GM18520 (cell line): ENCODE measurements at regions not wholly inside any gene's neighbourhood (a gene's known extent, or its start where the extent isn't known, plus 50 kb on each side); places are given as distances from the start of the nearest gene placed in this dataset.
A peak's percentile ranks its signal among the peaks of the same experiment; 100 is the strongest.

Source experiments
- ATAC-seq: cut with Tn5 transposase; IDR thresholded peaks from one replicate; pipeline ENCODE4 v1.9.1; 2021; ENCODE audit not compliant: unreplicated experiment

- no peak for ATAC-seq
Measured at GRCh38 chr7:25952261-25953057, 199.5 kb upstream of the NFE2L3 start.

DNA sequence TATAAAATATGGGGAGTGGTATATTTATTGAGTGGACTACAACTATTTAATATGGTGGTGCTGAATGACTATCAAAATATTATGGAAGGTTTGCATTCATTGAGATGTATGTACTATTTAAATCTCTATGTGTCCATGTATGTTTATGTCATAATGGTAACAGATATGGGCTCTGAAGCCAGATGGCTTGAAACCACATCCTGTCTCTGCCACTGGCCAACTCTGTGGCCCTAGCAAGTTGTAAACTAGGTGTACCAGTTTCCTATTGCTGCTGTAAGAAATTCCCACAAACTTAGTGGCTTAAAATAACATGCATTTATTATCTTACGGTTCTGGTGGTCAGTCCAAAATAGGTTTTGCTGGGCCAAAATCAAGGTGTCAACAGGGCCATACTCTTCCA, 198.1 kb upstream of the NFE2L3 start:
- no peak for ATAC-seq

- no peak for ATAC-seq
Measured at GRCh38 chr7:25954395-25954794, 197.6 kb upstream of the NFE2L3 start.

DNA sequence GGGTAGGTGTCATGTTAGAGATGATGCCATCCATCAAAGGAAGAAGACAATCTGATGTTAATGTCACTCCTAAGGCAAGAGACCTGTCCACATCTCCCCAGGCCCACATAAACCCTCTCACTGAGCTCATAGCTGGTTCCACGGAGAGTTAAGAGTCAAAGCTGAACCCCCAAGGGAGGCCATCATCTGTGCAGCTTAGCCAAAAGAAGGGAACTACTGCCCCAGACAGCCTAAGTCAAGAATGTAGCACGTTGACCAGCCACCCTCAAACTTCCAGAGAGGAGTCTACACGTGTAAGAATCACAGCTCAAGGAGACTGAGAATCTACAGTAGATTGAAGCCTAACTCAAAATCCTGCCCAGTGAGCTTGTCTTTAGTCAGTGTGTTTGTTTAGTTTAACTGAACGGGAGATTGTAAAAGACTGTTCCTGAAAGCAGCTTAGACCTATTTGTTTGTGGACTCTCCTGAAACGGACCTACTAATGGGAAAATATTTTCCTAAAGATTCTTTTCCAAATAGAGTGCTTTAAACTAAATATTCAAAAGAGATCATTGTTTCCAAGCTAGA, 192.7 kb upstream of the NFE2L3 start:
- no peak for ATAC-seq

- no peak for ATAC-seq
Measured at GRCh38 chr7:25963733-25964132, 188.3 kb upstream of the NFE2L3 start.

- ATAC-seq = peak; percentile 20
Measured at GRCh38 chr7:25964483-25964991, 187.5 kb upstream of the NFE2L3 start.

DNA sequence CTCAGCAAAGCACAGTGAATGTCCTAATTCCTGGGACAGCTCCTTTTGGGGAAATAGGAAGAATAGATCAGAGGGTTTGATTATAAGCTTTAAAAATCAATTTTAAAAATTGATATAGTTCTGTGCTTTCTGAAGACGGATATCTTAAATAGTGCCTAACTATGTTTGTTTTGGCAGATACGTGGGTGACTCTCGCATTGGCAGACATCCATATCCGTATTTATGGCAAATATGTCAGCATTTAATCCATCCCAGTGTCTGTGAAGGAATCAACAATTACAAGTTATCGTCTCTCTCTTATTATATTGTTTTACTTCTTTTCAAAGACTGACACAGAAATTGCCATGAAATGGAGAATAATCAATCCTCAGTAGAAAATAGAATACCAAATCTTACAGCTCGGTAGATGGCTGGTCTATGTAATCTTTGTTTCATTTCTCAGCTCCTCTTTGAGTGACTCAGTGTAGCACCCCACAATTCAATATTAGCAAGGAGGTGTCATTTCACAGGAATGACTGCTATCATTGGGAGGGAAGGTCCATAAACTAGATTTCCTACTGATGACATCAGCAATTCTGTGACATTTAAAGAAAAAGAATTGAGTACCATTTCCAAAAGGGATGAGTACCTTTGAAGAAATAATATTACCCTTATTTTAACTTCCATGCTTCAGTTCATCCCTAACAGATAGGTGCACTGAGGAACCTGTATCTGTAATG, 186.4 kb upstream of the NFE2L3 start:
- ATAC-seq = no peak

DNA sequence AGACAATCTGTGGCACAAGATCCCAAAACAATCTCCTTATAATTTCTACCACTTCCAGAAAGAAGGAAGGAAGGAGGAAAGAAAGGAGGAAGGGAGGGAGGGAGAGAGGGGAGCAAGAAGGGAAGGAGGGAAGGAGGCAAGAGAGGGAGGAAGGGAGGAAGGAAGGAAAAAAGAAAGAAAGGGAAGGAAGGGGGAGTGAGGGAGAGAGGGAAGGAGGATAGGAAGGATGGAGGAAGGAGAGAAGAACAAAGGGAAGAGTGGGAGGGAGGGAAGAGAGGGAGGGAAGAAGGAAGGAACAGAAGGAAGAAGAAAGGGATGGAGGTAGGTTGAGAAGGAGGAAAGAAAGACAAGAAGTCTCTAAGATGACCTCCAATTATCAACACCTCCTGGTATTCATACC, 185.5 kb upstream of the NFE2L3 start:
- ATAC-seq = no peak

GRCh38 chr7:25967278-25968204, 184.5 kb upstream of the NFE2L3 start:
- ATAC-seq = peak; percentile 15

- peak; percentile 47 for ATAC-seq
Measured at GRCh38 chr7:25968205-25968993, 183.6 kb upstream of the NFE2L3 start.

- no peak for ATAC-seq
Measured at GRCh38 chr7:25970356-25970755, 181.6 kb upstream of the NFE2L3 start.

- ATAC-seq = no peak
Measured at GRCh38 chr7:25970911-25971310, 181.1 kb upstream of the NFE2L3 start.

DNA sequence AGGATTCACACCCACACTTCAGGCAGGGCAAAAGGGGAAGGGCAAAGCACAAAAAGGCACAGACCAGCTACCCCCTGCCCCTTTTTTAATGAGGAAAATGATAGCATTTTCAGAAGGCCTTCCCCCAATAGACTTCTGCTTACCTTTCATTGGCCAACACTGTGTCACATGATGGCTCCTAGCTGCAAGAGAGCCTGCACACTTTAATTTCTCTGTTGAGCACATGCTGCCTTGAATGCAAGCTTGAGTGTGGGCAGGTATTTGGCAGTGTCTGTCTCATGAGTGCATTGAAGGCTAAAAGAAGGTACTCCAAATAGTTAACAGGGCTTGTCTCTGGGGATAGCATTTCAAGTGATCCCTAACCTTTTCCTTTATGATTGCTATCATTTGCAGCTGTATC, 175.4 kb upstream of the NFE2L3 start:
- ATAC-seq = no peak

- ATAC-seq = no peak
Measured at GRCh38 chr7:25978466-25978865, 173.5 kb upstream of the NFE2L3 start.

DNA sequence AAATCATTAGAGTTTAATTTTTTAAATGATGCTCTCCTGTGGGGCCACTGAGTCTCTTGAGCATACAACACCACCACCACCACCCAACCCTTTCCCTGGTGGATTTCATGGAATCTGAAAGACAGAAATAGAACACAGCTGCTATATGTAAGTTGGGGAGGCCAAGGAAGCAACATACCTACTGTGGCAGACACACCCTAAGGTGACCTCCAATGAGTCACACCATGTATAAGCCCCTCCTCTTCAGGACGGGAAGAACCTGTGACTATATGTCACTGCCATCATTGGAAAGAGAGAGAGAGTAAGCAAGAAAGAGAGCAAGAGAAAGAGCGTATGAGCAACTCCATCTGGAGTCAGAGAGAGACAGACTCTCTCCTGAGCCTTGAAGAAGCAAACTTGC, 172.4 kb upstream of the NFE2L3 start:
- ATAC-seq = no peak

GRCh38 chr7:25982684-25983083, 169.3 kb upstream of the NFE2L3 start:
- ATAC-seq = no peak

DNA sequence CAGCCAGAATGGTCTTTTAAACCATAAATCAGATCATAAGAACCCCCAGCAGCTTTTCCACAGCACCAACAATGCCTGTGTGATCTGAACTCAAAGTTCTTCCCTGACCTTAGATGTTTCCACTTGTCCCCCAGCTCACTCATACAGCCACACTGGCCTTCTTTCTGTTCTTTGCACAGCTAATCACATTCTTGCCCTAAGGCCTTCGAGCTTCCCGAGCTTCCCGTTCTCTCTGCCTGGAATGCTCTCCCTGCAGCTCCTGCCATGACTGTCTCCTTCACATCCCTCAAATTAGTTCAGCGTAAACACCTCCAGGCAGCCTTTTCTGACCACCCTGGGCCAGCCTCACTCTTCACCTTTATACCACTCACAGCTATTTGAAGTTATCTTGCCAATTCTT, 166.8 kb upstream of the NFE2L3 start:
- ATAC-seq = no peak

DNA sequence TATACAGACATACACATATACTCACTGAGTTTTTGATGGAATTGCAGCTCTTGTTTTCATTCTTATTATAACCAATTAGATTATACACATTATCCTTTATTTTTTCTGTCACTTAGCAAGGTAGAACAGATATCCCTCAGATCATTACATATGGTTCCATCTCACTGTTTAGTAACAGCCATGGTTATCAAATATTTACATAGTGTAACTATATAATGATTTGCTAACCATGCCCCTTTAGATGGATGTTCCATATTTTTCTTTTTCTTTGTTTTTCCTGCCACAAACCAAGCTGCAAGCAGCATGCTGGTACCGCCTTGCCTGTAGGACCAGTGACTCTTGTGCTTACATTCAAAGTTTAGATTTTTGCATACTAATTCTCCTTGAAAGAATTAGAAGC, 163.4 kb upstream of the NFE2L3 start:
- ATAC-seq = no peak

DNA sequence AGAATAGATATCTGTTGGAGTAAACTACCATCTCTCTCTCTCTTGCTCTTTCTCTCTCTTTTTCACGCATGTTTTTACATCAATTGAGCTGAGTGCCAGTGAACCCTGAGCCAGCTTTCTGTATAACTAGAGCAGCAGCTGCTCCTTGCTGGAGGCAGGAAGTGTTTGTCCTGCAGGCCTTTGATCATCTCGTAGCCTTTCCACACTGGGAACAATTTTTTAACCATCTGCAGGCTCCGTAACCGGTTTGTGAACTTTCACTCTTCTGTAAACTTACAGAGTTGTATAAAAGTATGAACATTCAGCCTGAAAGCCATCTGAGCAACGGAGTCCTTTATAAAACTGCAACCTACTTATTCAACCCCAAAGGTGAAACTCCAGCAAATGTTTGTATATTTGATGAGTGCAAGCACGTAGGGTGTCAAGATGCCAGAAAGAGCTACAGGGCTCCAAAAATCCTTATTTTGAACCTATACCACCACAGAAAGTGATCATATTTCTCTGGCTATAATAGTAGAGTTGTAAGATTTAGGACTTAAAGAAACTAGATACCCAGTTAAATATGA, 162.8 kb upstream of the NFE2L3 start:
- no peak for ATAC-seq
